Jurkat, Clone E6-1 (cell line): ENCODE measurements at regions not wholly inside any gene's neighbourhood (a gene's known extent, or its start where the extent isn't known, plus 50 kb on each side); places are given as distances from the start of the nearest gene placed in this dataset.
"Not testable (repeated sequence)": the region's sequence is repeated elsewhere in the genome, so short reads cannot be mapped to it uniquely, and the experiment has no call there.

Source experiments
- DNase-seq: peaks from one replicate; pipeline ENCODE4 v3.0.0-alpha.2; 2011; ENCODE audit warnings: low read depth, low spot score
- H3K4me3 ChIP-seq: 2 replicates; pipeline ENCODE4 v1.5.1; 2011; ENCODE audit warnings: mild to moderate bottlenecking, low read length, control low read depth, moderate library complexity

DNA sequence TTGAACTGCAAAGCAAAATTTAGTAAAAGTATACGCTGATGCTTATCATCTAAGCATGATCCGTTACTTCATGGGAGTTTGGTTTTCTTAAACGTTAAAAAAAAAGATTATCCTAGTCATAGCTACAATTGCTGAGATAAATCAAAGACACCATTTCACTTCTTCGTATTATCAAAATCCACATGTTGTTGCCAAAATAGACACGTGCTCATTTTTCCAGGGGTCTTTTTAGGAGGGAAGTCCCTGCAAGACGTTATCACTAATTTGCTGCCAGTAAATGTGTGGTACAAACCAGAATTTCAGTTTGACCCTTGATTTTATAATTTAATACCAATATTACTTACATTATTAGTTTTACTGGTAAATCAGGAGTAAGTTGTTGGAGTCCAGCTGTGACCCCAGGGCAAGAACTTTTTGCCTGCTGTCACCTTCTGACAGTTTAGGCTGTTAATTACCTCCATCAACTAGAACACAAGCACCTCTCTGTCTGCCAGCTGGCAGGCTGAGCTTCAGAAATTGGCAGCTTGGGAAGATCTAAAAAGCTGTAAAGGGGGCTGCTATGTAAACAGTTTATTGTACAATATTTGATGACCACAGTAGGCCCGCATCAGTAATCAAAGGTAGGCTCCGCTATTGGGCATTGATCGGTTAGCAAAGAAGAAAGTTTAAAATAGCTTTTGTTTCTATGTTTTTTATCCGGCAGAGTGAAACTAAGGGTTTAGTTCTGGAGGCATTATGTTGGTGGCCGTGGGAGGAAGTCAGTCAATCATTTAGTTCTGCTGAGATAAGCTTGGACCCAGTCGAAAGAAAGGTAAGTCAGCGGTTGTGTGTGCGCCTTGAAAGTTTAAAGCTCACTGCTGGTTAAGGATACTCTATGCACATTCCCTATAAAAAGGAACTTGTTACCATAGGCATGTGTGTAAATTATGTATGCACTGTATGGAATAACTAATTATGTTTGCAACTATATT lies 196.4 kb downstream of the FBXO8 start:
- DNase-seq, result no peak
- no peak overlapping the region for H3K4me3 ChIP-seq

DNA sequence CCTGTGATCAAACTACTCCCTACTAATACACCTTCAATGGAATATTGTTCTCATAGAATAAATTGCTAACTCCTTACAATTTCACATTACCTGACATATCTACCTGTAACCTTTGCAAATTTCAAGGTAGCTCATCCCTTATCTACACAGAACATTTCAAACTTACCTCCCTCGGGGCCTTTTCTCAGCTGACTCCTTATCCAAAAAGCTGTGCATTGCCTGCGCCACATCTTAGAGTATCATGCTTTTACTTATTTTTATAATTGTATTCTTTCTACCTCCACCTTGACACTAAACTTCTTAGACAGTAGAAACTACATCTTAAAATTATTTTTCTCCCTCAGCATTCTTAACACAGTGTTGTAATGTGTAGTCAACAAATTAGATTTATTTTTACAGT lies 198.5 kb downstream of the FBXO8 start:
- no peak overlapping the region for H3K4me3 ChIP-seq
- DNase-seq, result no peak

DNA sequence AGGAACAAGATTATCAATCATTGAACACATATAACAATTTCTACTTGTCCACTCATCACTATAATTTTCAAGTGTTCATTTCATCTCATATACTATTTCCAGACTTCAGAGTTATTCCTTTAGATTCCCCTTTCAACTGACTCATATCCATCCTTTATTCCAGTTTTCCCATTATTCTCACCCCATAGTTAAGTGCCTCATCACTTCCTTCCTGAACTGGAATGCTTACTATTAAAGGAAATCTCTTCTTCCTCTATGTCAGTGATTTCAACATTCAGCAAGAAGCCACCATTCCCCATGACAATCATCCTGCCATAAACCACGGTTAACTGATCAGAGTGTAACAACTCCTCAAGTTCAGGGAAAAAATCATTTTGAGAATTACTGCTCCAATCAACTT lies 198.9 kb downstream of the FBXO8 start:
- DNase-seq, result no peak

DNA sequence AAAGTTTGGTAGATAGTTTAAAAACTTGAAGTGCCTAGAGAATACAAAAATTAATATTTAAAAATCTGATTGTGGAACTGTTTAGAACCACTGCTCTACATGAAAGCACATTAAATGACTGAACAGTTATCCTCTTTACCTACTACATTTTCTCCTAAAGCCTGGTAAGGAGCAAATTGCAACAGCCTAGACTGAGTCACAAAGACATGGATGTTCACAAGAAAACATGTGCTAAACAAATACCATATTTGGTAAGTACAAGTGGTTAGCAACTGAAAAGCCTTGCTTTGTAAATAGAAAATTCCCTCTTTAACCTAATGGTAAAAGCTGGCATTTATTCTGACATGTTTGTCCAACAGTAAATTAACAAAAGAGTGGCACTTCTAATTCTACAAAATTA lies 203.1 kb downstream of the FBXO8 start:
- H3K4me3 ChIP-seq, result no peak overlapping the region
- no peak for DNase-seq

More for the DNA sequence above, 198.9 kb downstream of the FBXO8 start:
- no peak overlapping the region for H3K4me3 ChIP-seq

DNA sequence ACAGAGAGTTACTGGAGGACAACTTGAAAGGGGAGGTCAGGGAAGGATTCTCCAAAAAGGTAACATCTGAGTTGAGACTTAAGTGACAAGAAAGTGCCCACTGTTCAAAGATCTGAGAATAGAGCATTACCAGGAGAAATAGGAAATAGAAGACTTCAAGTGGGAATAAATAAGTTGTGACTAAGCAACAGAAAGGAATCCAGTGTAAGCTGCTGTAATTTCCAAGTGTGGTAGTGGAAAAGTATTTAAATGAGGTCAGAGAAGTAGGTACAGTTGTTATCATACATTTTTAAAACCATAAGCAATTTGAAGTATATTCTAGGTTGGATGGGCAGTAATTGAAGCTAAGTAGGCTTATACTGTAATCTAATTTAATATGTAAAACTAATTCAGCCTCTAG lies 211.9 kb downstream of the FBXO8 start:
- no peak overlapping the region for H3K4me3 ChIP-seq
- DNase-seq, result no peak

DNA sequence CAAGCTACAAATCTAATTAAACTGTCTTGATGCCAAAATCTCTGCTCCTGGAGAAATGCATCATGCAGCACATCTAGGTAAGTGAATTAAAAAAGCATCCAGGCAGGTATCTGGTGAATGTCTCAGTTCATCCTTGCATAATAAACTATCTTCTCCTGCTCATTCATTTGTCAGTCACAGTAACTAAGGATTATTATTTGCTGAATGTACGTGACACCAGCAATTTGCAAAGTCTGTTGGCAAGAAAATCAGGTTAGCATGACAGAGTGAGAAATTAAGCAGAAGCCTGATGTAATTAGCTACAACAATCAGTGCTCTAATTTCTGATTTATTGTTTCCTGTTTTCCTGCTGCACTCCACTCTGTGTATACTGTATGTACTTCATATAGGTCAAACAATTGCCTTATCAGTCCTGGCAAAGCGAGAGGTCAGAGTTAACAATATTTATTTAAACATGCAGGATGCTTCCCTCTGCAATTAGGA lies 213.6 kb downstream of the FBXO8 start:
- DNase-seq, result no peak
- H3K4me3 ChIP-seq, result no peak overlapping the region

DNA sequence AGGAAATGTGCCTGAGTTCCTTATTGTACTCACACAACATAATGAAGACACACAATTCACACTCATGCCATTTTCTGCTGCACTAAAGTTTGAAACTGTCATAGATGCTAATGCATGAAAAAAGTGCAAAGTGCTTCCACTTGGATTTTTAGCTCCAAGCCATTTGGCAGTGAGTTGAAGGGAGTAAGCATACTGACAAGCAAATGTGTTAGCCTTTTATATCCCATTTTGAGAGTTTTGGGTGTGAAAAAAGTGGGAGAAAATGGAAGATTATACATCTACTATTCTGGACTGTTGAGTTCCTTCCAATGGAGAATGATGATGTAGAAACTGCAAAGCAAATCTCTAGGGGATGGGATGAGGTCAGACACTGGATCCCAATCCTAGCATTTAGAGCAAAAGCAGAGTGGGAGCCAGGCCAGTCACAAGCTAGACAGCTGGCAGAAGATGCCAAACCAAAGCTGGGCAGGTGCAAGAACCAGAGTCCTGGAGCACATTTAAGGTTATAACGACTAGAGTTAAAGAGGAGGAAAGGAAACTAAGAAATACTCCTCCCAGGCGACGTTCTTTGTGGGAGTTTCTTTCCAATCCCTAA lies 216.8 kb downstream of the FBXO8 start:
- DNase-seq, result no peak
- H3K4me3 ChIP-seq, result no peak overlapping the region

DNA sequence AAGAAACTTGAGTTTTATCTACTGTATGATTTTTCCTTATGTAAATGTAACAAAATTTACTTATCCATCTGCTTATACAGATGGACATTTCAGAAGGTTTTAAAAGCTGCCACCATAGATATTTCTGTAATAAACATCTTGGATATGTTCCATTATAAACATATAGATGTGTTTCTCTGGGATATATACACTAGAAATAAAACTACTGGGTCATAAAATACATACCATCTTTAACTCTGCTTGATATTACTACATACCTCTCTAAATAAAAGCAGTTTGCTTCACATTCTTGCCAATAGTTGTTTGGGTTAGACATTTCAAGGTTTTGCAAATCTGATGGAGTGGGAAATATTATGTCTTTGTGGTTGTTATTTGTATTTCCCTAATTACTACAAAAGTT lies 220.6 kb downstream of the FBXO8 start:
- H3K4me3 ChIP-seq, result no peak overlapping the region
- DNase-seq, result no peak

DNA sequence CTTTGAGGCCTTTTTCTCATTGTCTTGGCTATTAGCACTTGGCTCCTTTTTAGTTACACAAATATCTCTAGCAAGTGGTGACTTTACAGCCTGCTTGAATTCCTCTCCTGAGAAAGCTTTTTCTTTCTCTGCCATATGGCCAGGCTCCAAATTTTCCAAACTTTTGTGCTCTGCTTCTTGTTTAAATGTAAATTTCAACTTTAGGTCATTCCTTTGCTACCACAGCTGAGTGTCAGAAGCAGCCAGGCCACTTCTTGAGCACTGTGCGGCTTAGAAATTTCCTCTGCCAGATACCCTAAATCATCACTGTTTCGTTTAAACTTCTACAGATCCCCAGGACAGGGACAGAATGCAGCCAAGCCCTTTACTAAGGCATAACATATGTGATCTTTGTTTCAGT lies 222.4 kb downstream of the FBXO8 start:
- H3K4me3 ChIP-seq, result no peak overlapping the region
- DNase-seq, result no peak

DNA sequence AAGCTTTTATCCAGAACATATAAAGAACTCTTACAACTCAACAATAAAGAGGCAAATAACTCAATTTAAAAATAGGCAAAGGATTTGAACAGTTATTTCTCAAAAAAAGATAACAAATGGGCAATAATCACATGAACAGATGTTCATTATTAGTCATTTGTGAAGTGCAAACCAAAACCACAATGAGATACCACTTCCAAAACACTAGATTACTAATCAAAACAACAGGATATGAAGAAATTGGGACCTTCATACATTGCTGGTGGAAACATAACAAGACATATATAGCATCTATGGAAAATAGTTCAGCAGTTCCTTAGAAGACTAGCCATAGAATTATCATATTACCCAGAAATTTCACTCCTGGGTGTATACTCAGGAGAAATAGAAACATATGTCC lies 224.6 kb downstream of the FBXO8 start:
- H3K4me3 ChIP-seq, result no peak overlapping the region
- DNase-seq, result no peak

DNA sequence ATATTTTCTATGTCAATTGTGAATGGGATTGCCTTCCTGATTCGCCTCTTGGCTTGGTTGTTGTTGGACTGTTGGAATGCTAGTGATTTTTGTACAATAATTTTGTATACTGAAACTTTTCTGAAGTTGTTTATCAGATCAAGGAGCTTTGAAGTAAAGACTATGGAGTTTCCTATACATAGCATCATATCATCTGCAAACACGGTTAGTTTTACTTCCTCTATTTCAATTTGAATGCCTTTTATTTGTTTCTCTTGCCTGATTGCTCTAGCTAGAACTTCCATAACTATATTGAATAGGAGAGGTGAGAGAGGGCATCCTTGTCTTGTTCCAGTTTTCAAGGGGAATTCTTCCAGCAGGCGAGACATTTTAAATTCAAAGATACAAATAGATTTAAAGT lies 226.5 kb downstream of the FBXO8 start:
- no peak overlapping the region for H3K4me3 ChIP-seq
- no peak for DNase-seq

DNA sequence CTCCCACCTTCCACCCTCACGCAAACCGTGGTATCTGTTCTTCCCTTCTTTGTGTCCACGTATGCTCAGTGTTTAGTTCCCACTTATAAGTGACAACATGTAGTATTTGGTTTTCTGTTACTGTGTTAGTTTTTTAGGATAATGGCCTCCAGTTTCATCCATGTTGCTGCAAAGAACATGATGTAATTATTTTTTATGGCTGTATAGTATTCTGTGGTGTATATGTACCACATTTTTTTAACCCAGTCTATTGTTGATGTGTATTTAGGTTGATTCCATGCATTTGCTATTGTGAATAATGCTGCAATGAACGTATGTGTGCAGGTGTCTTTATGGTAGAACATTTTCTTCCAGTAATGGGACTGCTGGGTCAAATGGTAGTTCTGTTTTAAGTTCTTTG lies 228.1 kb downstream of the FBXO8 start:
- no peak overlapping the region for H3K4me3 ChIP-seq
- DNase-seq, result no peak

DNA sequence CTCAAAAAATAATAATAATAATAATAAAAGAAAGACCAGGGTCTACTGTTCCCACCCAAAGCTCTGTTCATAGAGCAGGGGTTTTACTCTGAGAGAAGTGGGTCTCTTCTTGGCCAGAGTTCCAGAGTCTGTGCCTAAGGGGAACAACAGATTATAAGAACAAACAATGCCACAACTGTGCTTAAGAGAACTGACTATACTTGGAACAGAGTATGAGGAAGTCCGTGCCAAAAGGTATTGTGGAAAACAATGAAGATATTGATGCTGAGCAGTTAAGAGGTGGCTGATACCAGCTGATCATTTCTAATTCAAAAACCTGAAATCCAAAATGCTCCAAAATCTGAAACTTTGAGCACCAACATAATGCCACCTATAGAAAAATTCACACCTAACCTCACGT lies 229.6 kb downstream of the FBXO8 start:
- no peak for DNase-seq
- H3K4me3 ChIP-seq, result no peak overlapping the region

DNA sequence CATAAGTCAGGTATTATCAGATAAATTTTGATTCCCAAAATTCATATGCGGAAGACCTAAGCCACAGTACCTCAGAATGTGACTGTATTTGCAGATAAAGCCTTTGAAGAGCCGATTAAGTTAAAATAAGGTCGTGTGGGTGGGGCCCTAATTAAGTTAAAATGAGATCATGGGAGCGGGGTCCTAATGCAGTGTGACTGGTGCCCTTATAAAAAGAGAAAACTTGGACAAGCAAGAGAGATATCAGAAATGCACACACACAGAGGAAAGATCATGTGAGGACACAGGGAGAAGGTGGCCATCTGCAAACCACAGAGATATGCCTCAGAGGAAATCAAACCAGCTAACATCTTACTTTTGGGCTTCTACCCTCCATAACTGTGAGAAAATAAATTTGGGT lies 236.1 kb downstream of the FBXO8 start:
- DNase-seq, result no peak
- no peak overlapping the region for H3K4me3 ChIP-seq

DNA sequence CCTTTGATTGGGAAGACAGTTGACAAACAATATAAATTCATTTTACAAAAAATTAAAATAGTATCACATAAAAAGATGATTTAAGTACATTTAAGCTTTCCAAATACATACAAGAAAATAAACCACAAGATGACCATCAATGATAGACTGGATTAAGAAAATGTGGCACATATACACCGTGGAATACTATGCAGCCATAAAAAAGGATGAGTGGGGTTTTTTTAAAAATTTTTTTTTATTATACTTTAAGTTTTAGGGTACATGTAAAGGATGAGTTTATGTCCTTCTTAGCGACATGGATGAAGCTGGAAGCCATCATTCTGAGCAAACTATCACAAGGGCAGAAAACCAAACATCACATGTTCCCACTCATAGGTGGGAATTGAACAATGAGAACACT lies 237.6 kb downstream of the FBXO8 start:
- not testable (repeated sequence) for H3K4me3 ChIP-seq, DNase-seq

DNA sequence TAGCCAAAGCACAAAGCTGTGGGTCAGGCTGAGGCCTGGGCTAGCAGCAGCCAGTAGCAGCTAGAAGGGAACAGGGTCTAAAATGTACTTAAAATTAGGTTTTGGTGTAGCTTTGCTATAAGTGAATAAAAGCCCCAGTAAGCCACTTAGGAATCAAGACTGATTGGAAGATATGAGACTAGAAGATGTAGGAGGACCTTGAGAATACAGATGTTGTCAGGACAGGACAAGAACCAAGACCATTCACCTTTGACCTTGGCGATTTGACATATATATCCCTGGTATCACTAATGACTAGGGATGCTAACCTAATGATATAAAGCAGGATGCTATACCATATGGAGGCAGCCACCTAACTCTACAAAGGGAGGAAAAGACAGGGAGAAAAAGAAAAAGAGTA lies 238.1 kb downstream of the FBXO8 start:
- no peak for DNase-seq
- no peak overlapping the region for H3K4me3 ChIP-seq

DNA sequence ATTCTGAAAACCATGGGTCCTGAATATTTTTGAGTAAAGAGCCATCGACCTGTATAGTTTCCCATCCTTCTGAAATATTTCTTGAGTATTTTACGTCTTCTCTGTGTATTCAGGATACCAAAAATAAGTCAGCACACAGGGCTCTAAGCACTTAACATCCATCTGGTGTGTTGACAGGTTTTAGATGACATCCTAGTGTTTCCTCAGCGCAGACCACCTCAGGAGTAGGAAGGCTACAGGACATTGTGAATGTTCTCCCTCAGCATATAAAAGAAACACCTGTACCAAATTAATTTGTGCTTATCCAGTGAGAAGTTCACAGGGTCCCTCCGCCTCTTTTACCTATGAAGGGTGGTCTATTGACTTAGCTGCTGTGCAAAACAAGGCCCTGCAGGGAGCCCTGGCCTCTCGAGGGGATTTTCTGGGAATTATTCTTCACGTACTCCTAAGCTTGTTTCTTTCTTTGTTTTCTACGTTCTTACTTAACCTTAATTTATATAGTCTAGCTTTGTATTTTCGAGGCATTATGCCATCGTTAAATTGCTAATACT lies 241.8 kb downstream of the FBXO8 start:
- H3K4me3 ChIP-seq, result no peak overlapping the region
- DNase-seq, result no peak

DNA sequence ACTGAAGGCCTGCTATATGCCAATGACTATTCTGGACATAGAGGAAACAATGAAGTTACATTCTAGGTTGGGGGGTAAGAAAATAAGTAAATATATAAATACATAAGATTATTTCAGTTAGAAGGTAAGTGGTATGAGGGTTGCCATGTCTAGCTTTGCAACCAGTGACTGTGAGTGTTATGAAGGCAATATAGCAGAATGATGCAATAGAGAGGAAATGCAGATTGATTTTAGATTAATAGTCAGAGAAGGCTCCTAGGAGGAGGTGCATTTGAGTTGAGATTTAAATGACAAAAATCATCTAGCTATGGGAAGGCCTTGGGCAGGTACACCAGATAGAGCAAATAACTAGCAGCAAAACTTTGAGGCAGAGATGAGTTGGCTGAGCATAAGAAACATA lies 243.2 kb downstream of the FBXO8 start:
- no peak overlapping the region for H3K4me3 ChIP-seq
- no peak for DNase-seq

DNA sequence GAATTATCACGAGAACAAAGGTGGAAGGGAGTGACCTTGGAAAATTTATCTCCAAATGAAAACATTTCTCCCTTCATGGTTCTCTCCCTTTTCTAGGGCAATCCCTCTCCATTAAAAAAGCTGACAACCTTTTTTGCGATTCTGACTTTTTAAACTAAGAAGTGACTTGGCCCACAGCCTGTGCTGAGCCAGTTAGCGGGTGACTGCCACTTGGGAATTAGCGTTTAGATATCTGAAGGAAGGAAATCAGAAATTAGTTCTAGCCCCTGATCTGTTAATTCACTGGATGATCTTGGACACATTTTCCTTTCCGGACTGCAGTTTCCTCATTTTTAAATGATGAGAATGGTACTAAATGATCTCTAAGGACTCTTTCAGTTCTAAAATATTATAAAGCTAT lies 245.0 kb downstream of the FBXO8 start:
- H3K4me3 ChIP-seq, result no peak overlapping the region
- no peak for DNase-seq

DNA sequence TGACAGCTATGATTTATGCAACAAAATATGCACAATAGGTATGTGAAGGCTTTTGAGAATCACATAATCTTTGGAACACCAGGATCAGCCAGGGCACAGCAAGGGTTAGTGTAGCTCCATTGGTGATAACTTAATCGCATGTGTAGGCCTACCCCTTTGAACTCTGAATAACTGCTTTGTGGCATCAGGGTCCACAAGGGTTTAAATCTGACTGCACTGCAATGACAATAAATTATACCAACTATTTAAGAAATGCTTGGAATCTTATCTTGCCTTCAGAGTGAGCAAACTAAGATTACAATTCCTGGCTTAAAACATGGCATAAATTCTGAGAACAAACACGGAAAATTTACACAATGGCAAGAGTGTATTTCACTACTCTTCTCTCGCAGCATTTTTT lies 245.8 kb downstream of the FBXO8 start:
- DNase-seq, result no peak
- no peak overlapping the region for H3K4me3 ChIP-seq
